ENCODE measurements at regions not wholly inside any gene's neighbourhood (a gene's known extent, or its start where the extent isn't known, plus 50 kb on each side); places are given as distances from the start of the nearest gene placed in this dataset.

- WGBS (ENCODE audit: insufficient coverage, low coverage, missing lambda C conversion rate) = 2% methylated on average over 4 of the region's 4 CpGs
- no peak for TF ChIP-seq ZNF217 (CRISPR knock-in tag; IDR thresholded peaks at IDR 0.05)
- no peak for TF ChIP-seq ZNF3 (CRISPR knock-in tag; IDR thresholded peaks at IDR 0.05)
- no peak for TF ChIP-seq POU5F1 (IDR thresholded peaks at IDR 0.05; ENCODE audit: borderline replicate concordance, low read depth, low read length, partially characterized antibody)
- no peak for TF ChIP-seq DNMT1 (IDR thresholded peaks at IDR 0.05)
- TF ChIP-seq NR2C2 (CRISPR knock-in tag; IDR thresholded peaks at IDR 0.05) = no peak
- TF ChIP-seq NR2C2 (tag; IDR thresholded peaks at IDR 0.05) = no peak
- TF ChIP-seq DACH1 (IDR thresholded peaks at IDR 0.05; ENCODE audit: partially characterized antibody) = no peak
- no peak for TF ChIP-seq ZNF224 (CRISPR knock-in tag; IDR thresholded peaks at IDR 0.05)
- no peak for TF ChIP-seq TOE1 (IDR thresholded peaks at IDR 0.05; ENCODE audit: borderline replicate concordance)
- TF ChIP-seq TOE1 (CRISPR knock-in tag; IDR thresholded peaks at IDR 0.05; ENCODE audit: borderline replicate concordance, low read depth) = no peak
- TF ChIP-seq ZBTB7A (IDR thresholded peaks at IDR 0.05; ENCODE audit: borderline replicate concordance, control insufficient read depth, low read depth, low read length) = no peak
- TF ChIP-seq THRB (CRISPR knock-in tag; conservative IDR thresholded peaks at IDR 0.05) = no peak
- TF ChIP-seq ZNF77 (CRISPR knock-in tag; IDR thresholded peaks at IDR 0.05) = no peak
- TF ChIP-seq TCF3 (CRISPR knock-in tag; IDR thresholded peaks at IDR 0.05) = no peak
- TF ChIP-seq HDAC8 (tag; IDR thresholded peaks at IDR 0.05) = no peak
- TF ChIP-seq ZNF830 (CRISPR knock-in tag; IDR thresholded peaks at IDR 0.05) = no peak
Measured at GRCh38 chr5:18503797-18504328, 869.6 kb downstream of the TAF11L14 start.

More at GRCh38 chr5:18503797-18504328, 869.6 kb downstream of the TAF11L14 start:
- Histone ChIP-seq H3K27me3 (ENCODE audit: control insufficient read depth in 2 of 2, insufficient read depth in 2 of 2, low read length in 2 of 2) (no peaks in the 10 kb centered on the region), H3K9me1 (ENCODE audit: control insufficient read depth, insufficient read depth, low read length) (no peaks in the 10 kb centered on the region), H3K9me3 (replicated peaks; ENCODE audit: control insufficient read depth, insufficient read depth, low read depth, low read length) (no peaks in the 10 kb centered on the region), H3K36me3 (ENCODE audit: control insufficient read depth, insufficient read depth, low read length) (no peaks in the 10 kb centered on the region), H4K20me1 (replicated peaks; ENCODE audit: control insufficient read depth, insufficient read depth, low read length) (no peaks in the 10 kb centered on the region), H3K9ac (ENCODE audit: insufficient read depth in 1 of 2, low read depth in 2 of 2, low read length in 2 of 2) (no peak overlapping the region), H3K27ac (ENCODE audit: extremely low read depth, low read depth, low read length) (no peak overlapping the region), H2AFZ (ENCODE audit: low read depth, low read length) (no peak overlapping the region), H3K4me2 (ENCODE audit: insufficient read depth, low read length) (no peak overlapping the region), H3K79me2 (ENCODE audit: control insufficient read depth, insufficient read depth, low read length) (no peaks in the 10 kb centered on the region), H3K4me3 (no peak overlapping the region), H3K4me1 (replicated peaks in 1 of 2; ENCODE audit: control insufficient read depth in 2 of 2, insufficient read depth in 2 of 2, low read length in 2 of 2) (no peaks in the 10 kb centered on the region)
- ChIA-PET CTCF (ENCODE audit: low intra/inter-chr PET ratio) (no interaction called here), POLR2A (no interaction called here)
- DNase-seq (ENCODE audit: extremely low read depth in 1 of 4, low spot score in 3 of 4) (no peak), FAIRE-seq (no peak), ATAC-seq (no peak)
- no TSS peak for BruUV-seq (replicated peaks)
- intact Hi-C loops (cut with micrococcal nuclease) (no loop called here), in situ Hi-C loops (cut with MboI) (no loop called here)
